DOHH2 (cell line): ENCODE measurements at regions not wholly inside any gene's neighbourhood (a gene's known extent, or its start where the extent isn't known, plus 50 kb on each side); places are given as distances from the start of the nearest gene placed in this dataset.

Experiments
- H3F3A ChIP-seq: fragments of 200-600 bp; sonication (generic), shearing (Covaris generic); 2 replicates; pipeline ENCODE4 v1.6.0; 2016; ENCODE audit warnings: antibody characterized with exemption, mild to moderate bottlenecking; ENCODE audit not compliant: control insufficient read depth, insufficient read depth
- H3K27ac ChIP-seq: fragments of 200-600 bp; sonication (generic); 2 replicates; pipeline ENCODE4 v1.5.1; 2014; ENCODE audit warnings: low read depth, mild to moderate bottlenecking, low read length, moderate library complexity
- H3K27me3 ChIP-seq: fragments of 200-600 bp; sonication (generic); 2 replicates; pipeline ENCODE4 v1.6.1; 2014; ENCODE audit warnings: mild to moderate bottlenecking, low read length, mixed read lengths; ENCODE audit not compliant: control insufficient read depth
- H3K36me3 ChIP-seq: fragments of 200-600 bp; sonication (generic); 2 replicates; pipeline ENCODE4 v1.6.1; 2014; ENCODE audit warnings: mild to moderate bottlenecking, low read length, moderate library complexity, mixed read lengths; ENCODE audit not compliant: control insufficient read depth
- H3K4me1 ChIP-seq: fragments of 200-600 bp; sonication (generic); 2 replicates; pipeline ENCODE4 v1.6.1; 2014; ENCODE audit warnings: mild to moderate bottlenecking, low read length, mixed read lengths; ENCODE audit not compliant: control insufficient read depth
- H3K4me2 ChIP-seq: fragments of 200-600 bp; sonication (generic); 2 replicates; pipeline ENCODE4 v1.6.0; 2014; ENCODE audit warnings: mild to moderate bottlenecking, low read length, moderate library complexity
- H3K4me3 ChIP-seq: fragments of 200-600 bp; sonication (generic); 2 replicates; pipeline ENCODE4 v1.5.1; 2014; ENCODE audit warnings: mild to moderate bottlenecking, low read length, mixed read lengths
- H3K79me2 ChIP-seq: fragments of 200-600 bp; sonication (generic); 2 replicates; pipeline ENCODE4 v1.6.1; 2014; ENCODE audit warnings: mild to moderate bottlenecking, low read length, mixed read lengths; ENCODE audit not compliant: control insufficient read depth
- H3K9me2 ChIP-seq: fragments of 200-600 bp; sonication (generic); replicated peaks from 2 replicates; pipeline ENCODE4 v1.6.1; 2014; ENCODE audit warnings: mild to moderate bottlenecking, low read length, mixed read lengths; ENCODE audit not compliant: control insufficient read depth
- H3K9me3 ChIP-seq: fragments of 200-600 bp; sonication (generic); 2 replicates; pipeline ENCODE4 v1.6.1; 2014; ENCODE audit warnings: antibody characterized with exemption, low read length, mixed read lengths; ENCODE audit not compliant: control insufficient read depth, insufficient read depth
- H4K20me1 ChIP-seq: fragments of 200-600 bp; sonication (generic); 2 replicates; pipeline ENCODE4 v1.6.0; 2014; ENCODE audit warnings: low read depth, mild to moderate bottlenecking, antibody characterized with exemption, low read length, moderate library complexity; ENCODE audit not compliant: control insufficient read depth, insufficient read depth
- EZH2phosphoT487 ChIP-seq: fragments of 200-600 bp; sonication (generic); IDR thresholded peaks from 2 replicates; pipeline ENCODE4 v1.6.1; 2017; ENCODE audit warnings: borderline replicate concordance, mild to moderate bottlenecking, antibody characterized with exemption, low read length, moderate library complexity, mixed read lengths
- TF ChIP-seq, protein P1 (sequence below): fragments of 200-600 bp; sonication (generic); IDR thresholded peaks from one replicate; pipeline ENCODE4 v1.5.1; 2014; ENCODE audit warnings: antibody characterized with exemption, mild to moderate bottlenecking, low read depth, low read length; ENCODE audit not compliant: poor library complexity, severe bottlenecking

- Histone ChIP-seq H3K27me3 (no peaks in the 10 kb centered on the region), H3K9me2 (no peaks in the 10 kb centered on the region), H4K20me1 (no peaks in the 10 kb centered on the region), H3K4me2 (no peak overlapping the region), H3K4me1 (no peaks in the 10 kb centered on the region), H3K9me3 (no peaks in the 10 kb centered on the region; the same call in 1 of the 2 replicates), H3K4me3 (no peak overlapping the region), H3K79me2 (no peaks in the 10 kb centered on the region), H3F3A (no peaks in the 10 kb centered on the region), H3K27ac (no peak overlapping the region), H3K36me3 (no peaks in the 10 kb centered on the region)
- TF ChIP-seq EZH2phosphoT487 = no peak
- TF ChIP-seq, protein P1, sequence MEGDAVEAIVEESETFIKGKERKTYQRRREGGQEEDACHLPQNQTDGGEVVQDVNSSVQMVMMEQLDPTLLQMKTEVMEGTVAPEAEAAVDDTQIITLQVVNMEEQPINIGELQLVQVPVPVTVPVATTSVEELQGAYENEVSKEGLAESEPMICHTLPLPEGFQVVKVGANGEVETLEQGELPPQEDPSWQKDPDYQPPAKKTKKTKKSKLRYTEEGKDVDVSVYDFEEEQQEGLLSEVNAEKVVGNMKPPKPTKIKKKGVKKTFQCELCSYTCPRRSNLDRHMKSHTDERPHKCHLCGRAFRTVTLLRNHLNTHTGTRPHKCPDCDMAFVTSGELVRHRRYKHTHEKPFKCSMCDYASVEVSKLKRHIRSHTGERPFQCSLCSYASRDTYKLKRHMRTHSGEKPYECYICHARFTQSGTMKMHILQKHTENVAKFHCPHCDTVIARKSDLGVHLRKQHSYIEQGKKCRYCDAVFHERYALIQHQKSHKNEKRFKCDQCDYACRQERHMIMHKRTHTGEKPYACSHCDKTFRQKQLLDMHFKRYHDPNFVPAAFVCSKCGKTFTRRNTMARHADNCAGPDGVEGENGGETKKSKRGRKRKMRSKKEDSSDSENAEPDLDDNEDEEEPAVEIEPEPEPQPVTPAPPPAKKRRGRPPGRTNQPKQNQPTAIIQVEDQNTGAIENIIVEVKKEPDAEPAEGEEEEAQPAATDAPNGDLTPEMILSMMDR = no peak
These were observed 1351.7 kb downstream of the MRPL39 start for GRCh38 chr21:24255591-24255990.

GRCh38 chr21:24225431-24225830 is 1381.8 kb downstream of the MRPL39 start:
- H3K9me3 ChIP-seq = 0 out of 2 replicates have a peak, but pooled peaks cover 4% of the 10 kb centered on the region
- H3K36me3 ChIP-seq = no peaks in the 10 kb centered on the region
- no peaks in the 10 kb centered on the region for H4K20me1 ChIP-seq
- H3F3A ChIP-seq = no peaks in the 10 kb centered on the region
- H3K4me2 ChIP-seq = no peak overlapping the region
- H3K4me1 ChIP-seq = no peaks in the 10 kb centered on the region
- no peaks in the 10 kb centered on the region for H3K9me2 ChIP-seq
- no peak overlapping the region for H3K4me3 ChIP-seq
- TF ChIP-seq, protein P1 = no peak
- TF ChIP-seq EZH2phosphoT487 = no peak
- no peak overlapping the region for H3K27ac ChIP-seq
- no peaks in the 10 kb centered on the region for H3K79me2 ChIP-seq
- H3K27me3 ChIP-seq = no peaks in the 10 kb centered on the region

DNA sequence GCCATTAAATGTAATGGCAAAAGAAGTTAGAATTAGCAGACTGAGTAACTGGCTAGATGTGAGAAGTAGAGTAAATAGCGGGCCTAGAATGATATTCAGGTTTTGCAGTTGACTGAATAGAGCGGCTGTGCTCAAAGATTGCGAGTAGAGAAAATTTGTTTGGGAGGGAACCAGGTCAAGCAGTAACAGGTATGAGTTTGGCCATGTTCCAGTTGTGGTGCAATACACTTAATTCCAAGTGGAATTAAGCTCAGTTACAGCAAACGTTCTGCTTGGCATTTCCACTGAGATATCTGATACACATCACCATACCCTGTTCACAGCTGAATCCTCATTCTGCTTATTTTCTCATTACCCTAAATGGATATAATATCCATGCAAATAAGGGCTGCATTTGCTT is 1382.9 kb downstream of the MRPL39 start:
- Histone ChIP-seq H3K27ac (no peak overlapping the region), H3F3A (no peaks in the 10 kb centered on the region), H4K20me1 (no peaks in the 10 kb centered on the region), H3K36me3 (no peaks in the 10 kb centered on the region), H3K4me3 (no peak overlapping the region), H3K9me3 (0 out of 2 replicates have a peak, but pooled peaks cover 4% of the 10 kb centered on the region), H3K79me2 (no peaks in the 10 kb centered on the region), H3K4me2 (no peak overlapping the region), H3K27me3 (no peaks in the 10 kb centered on the region), H3K9me2 (no peaks in the 10 kb centered on the region), H3K4me1 (no peaks in the 10 kb centered on the region)
- no peak for TF ChIP-seq EZH2phosphoT487
- TF ChIP-seq, protein P1 = no peak
